HG02852 (cell line): ENCODE measurements at regions not wholly inside any gene's neighbourhood (a gene's known extent, or its start where the extent isn't known, plus 50 kb on each side); places are given as distances from the start of the nearest gene placed in this dataset.
A peak's percentile ranks its signal among the peaks of the same experiment; 100 is the strongest.
"Not testable (repeated sequence)": the region's sequence is repeated elsewhere in the genome, so short reads cannot be mapped to it uniquely, and the experiment has no call there.

Experiments used
- ATAC-seq: cut with Tn5 transposase; IDR thresholded peaks from one replicate; pipeline ENCODE4 v1.9.1; 2021; ENCODE audit warnings: mild to moderate bottlenecking, moderate library complexity; ENCODE audit not compliant: unreplicated experiment

DNA sequence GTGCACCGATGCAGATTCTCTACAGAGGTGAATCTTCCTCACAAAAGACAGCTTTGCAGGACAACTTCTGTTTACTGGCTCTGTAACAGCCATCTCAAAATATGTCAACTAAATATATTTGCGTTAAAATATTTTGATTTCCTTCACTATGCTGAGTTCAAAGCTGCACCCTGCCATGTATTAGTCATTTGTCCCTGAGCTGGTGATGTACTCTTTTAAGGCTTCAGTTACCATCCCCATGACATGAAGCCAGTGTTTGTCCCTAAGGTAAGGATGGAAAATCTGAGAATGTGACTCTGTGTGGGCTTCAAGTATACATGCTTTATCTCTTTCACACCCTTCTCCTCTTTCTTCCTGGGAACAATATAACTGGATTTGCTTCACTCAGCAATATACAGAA is 70.2 kb upstream of the BTG3 start:
- no peak for ATAC-seq

DNA sequence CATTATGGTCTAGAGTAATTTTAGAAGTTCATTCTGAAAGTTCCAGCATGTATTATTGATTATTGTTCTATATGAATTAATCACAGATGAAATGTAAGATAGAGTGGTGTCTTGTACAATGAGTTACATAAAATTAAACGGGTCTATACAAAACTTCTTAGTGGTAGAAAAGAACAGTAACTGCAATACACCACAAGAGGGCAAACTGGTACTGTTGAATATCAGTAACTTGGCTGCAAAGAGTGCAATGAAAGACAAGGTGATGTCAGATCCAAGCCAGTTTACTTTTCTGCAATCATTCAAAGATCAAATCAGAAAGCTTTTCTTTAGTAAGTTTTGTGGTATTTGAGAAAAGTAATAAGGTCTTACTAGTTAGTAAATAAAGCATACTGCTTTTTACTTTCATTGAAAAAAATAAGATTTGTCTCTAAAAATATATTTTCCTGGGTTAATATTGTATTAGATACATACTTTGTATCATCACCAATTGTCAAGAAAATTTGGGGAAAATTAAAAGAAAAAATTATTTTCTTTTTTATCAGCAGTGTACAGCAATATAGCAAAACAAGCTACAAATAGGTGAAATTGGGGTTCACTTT is 66.4 kb upstream of the BTG3 start:
- peak; percentile 89 for ATAC-seq

GRCh38 chr21:17676930-17677329 is 64.2 kb upstream of the BTG3 start:
- ATAC-seq = not testable (repeated sequence)

DNA sequence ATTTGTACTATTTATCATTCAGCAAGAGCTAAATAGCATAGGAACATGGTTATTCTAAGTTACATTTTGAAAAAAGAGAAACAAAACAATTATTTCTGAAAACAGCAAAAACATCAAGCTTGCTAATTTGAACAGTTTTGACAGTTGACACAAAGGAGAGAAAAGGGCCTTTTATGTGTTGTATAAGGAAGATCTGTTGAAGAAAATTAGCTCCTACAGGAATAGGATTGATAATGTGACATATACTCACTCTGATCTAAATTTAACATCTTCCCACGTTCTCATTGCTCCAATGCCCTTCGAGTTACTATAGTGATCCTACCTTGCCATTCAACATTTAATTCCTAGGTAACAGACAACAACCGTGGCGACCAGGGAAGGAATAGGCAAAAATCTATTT is 61.4 kb upstream of the BTG3 start:
- no peak for ATAC-seq

DNA sequence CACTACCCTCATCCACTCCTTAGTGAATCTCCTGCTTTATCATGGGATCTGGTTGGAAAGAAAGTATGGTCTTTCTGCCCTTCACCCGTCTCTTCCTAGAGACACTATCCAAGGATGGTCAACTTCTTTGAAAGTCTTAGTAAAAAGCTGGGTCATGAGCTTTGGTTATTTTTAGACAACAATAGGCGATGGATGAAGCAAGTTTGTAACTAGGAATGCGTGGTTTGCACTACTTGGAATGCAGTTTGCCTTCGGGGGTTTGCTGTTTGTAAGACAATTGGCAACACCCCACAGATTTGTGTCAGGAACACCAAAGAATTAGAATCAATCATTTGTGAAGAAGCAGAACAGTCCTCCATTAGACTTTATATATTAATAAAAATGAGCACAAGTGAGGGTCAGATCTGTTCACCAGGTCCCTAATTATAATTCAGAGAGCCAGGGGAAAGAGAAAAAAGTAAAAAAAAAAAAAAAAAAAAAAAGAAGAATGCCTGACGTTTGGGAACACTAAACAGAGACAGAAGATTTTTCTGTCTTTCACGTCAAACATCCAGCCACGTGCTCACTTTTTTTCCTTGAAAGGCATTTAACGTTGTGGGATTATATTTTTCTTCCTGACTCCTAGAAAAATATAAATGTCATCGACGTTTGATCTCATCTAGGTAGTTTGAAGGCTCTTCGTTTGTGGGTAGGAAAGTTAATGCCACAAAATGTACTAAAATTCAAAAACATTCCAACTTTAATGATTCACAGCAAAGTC is 60.7 kb upstream of the BTG3 start:
- ATAC-seq = no peak

GRCh38 chr21:17671733-17672132 is 59.0 kb upstream of the BTG3 start:
- ATAC-seq = no peak

- no peak for ATAC-seq
Observed at GRCh38 chr21:17668479-17669140, 55.9 kb upstream of the BTG3 start.

GRCh38 chr21:17667256-17667655 is 54.6 kb upstream of the BTG3 start:
- ATAC-seq = no peak
